ENCODE measurements at regions not wholly inside any gene's neighbourhood (a gene's known extent, or its start where the extent isn't known, plus 50 kb on each side); places are given as distances from the start of the nearest gene placed in this dataset.

DNA sequence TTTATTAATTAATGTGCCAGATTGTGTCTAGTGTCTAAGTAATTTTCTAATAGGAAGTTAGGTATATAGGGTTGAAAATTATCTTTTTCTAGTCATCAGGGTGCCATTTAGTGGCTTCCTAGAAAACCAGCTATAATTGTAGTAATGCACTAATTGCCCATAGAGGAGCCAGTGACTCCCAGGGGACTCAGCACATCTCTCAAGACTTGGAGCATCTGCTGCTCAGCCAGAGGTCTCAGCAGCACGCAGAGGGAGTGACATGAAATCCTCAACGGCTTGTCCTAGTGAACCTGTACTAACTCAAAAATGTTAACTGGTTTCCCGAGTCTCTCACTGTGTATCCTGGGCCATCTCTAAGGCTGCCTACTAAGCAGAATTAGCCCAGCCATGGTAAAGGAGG is 78.2 kb upstream of the MAN2A1 start:
- TF ChIP-seq POLR2A (IDR thresholded peaks at IDR 0.05) (no peak), EP300 (IDR thresholded peaks at IDR 0.05; ENCODE audit: low read depth) (no peak)
- TF ChIP-seq, protein P1, sequence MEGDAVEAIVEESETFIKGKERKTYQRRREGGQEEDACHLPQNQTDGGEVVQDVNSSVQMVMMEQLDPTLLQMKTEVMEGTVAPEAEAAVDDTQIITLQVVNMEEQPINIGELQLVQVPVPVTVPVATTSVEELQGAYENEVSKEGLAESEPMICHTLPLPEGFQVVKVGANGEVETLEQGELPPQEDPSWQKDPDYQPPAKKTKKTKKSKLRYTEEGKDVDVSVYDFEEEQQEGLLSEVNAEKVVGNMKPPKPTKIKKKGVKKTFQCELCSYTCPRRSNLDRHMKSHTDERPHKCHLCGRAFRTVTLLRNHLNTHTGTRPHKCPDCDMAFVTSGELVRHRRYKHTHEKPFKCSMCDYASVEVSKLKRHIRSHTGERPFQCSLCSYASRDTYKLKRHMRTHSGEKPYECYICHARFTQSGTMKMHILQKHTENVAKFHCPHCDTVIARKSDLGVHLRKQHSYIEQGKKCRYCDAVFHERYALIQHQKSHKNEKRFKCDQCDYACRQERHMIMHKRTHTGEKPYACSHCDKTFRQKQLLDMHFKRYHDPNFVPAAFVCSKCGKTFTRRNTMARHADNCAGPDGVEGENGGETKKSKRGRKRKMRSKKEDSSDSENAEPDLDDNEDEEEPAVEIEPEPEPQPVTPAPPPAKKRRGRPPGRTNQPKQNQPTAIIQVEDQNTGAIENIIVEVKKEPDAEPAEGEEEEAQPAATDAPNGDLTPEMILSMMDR (IDR thresholded peaks at IDR 0.05) = no peak
